HepG2 (cell line): ENCODE measurements at regions not wholly inside any gene's neighbourhood (a gene's known extent, or its start where the extent isn't known, plus 50 kb on each side); places are given as distances from the start of the nearest gene placed in this dataset.

Experiments used
- AGO2 ChIP-seq: fragments of 200-400 bp; formaldehyde crosslinking; optimal IDR thresholded peaks from 2 replicates; pipeline ENCODE3; 2017; ENCODE audit warnings: mild to moderate bottlenecking, low read depth, low read length, moderate library complexity
- AHR ChIP-seq: IDR thresholded peaks from 2 replicates; pipeline ENCODE4 v1.6.1; 2018; ENCODE audit warnings: missing genetic modification reagents, missing compliant biosample characterization
- GTF2F1 ChIP-seq: fragments of 150-350 bp; IDR thresholded peaks from 2 replicates; pipeline ENCODE4 v1.6.1; 2014; ENCODE audit warnings: low read length
- GZF1 ChIP-seq: sonication (generic); formaldehyde crosslinking; IDR thresholded peaks from 2 replicates; pipeline ENCODE4 v1.5.1; 2020; ENCODE audit warnings: mild to moderate bottlenecking, missing genetic modification reagents
- HNRNPLL ChIP-seq: fragments of 200-400 bp; formaldehyde crosslinking; IDR thresholded peaks from 2 replicates; pipeline ENCODE4 v1.6.1; 2017; ENCODE audit warnings: mild to moderate bottlenecking, low read depth, low read length; ENCODE audit not compliant: poor library complexity, severe bottlenecking
- PITX1 ChIP-seq: sonication (generic); formaldehyde crosslinking; IDR thresholded peaks from 2 replicates; pipeline ENCODE4 v1.5.1; 2020; ENCODE audit warnings: mild to moderate bottlenecking, missing genetic modification reagents
- RAD51 ChIP-seq: fragments of 450-650 bp; IDR thresholded peaks from 2 replicates; pipeline ENCODE4 v1.6.1; 2016; ENCODE audit warnings: borderline replicate concordance
- REPIN1 ChIP-seq: sonication (generic); formaldehyde crosslinking; IDR thresholded peaks from 2 replicates; pipeline ENCODE4 v1.8.0; 2022; ENCODE audit warnings: missing genetic modification reagents, low read depth, mild to moderate bottlenecking, borderline replicate concordance
- SIN3A ChIP-seq: IDR thresholded peaks from 2 replicates; pipeline ENCODE4 v1.6.1; 2011; ENCODE audit warnings: low read depth, mild to moderate bottlenecking, control low read depth, low read length, borderline replicate concordance
- TBP ChIP-seq: sonication (generic); formaldehyde crosslinking; IDR thresholded peaks from 2 replicates; pipeline ENCODE4 v1.5.0; 2020; ENCODE audit warnings: missing genetic modification reagents
- YY1 ChIP-seq: IDR thresholded peaks from 2 replicates; pipeline ENCODE4 v1.6.1; 2011; ENCODE audit warnings: low read length, low read depth, moderate library complexity, mild to moderate bottlenecking; ENCODE audit not compliant: insufficient read depth, insufficient replicate concordance
- ZNF20 ChIP-seq: sonication (generic); formaldehyde crosslinking; IDR thresholded peaks from 2 replicates; pipeline ENCODE4 v1.4.0; 2020; ENCODE audit warnings: mild to moderate bottlenecking, moderate library complexity, missing genetic modification reagents
- ZNF354B ChIP-seq: sonication (generic); formaldehyde crosslinking; IDR thresholded peaks from 2 replicates; pipeline ENCODE4 v1.8.0; 2022; ENCODE audit warnings: mild to moderate bottlenecking, missing genetic modification reagents
- ZNF605 ChIP-seq: sonication (generic); formaldehyde crosslinking; IDR thresholded peaks from 2 replicates; pipeline ENCODE4 v1.8.0; 2022; ENCODE audit warnings: mild to moderate bottlenecking, missing genetic modification reagents
- ZNF652 ChIP-seq: IDR thresholded peaks from 2 replicates; pipeline ENCODE4 v1.6.1; 2016; ENCODE audit warnings: low read depth, borderline replicate concordance
- ZNF781 ChIP-seq: sonication (generic); formaldehyde crosslinking; IDR thresholded peaks from 2 replicates; pipeline ENCODE4 v1.5.1; 2020; ENCODE audit warnings: borderline replicate concordance, mild to moderate bottlenecking, missing genetic modification reagents; ENCODE audit errors: not compliant biosample characterization
- TF ChIP-seq, protein P1 (sequence below), 2 experiments: sonication (generic) in 1 of 2; formaldehyde crosslinking in 1 of 2; IDR thresholded peaks; 2 replicates each; pipeline versions ENCODE4 v1.4.0 to v1.6.1; 2018 to 2020; ENCODE audit warnings: missing genetic modification reagents in 2 of 2, borderline replicate concordance in 1 of 2, low read depth in 1 of 2, mild to moderate bottlenecking in 1 of 2, missing biosample characterization in 1 of 2
- TF ChIP-seq, protein P2 (sequence below): sonication (generic); formaldehyde crosslinking; IDR thresholded peaks from 2 replicates; pipeline ENCODE4 v1.9.0; 2021; ENCODE audit warnings: mild to moderate bottlenecking, missing genetic modification reagents
- TF ChIP-seq, protein P3 (sequence below): sonication (generic); formaldehyde crosslinking; IDR thresholded peaks from 2 replicates; pipeline ENCODE4 v1.8.0; 2022; ENCODE audit warnings: mild to moderate bottlenecking, missing genetic modification reagents; ENCODE audit not compliant: insufficient replicate concordance
- TF ChIP-seq, protein P4 (sequence below), 2 experiments: fragments of 450-650 bp in 1 of 2; sonication (generic) in 1 of 2; formaldehyde crosslinking; IDR thresholded peaks; 2 replicates each; pipeline versions ENCODE4 v1.5.0 to v1.8.0; 2020 to 2022; ENCODE audit warnings: mild to moderate bottlenecking in 1 of 2, missing genetic modification reagents in 1 of 2

DNA sequence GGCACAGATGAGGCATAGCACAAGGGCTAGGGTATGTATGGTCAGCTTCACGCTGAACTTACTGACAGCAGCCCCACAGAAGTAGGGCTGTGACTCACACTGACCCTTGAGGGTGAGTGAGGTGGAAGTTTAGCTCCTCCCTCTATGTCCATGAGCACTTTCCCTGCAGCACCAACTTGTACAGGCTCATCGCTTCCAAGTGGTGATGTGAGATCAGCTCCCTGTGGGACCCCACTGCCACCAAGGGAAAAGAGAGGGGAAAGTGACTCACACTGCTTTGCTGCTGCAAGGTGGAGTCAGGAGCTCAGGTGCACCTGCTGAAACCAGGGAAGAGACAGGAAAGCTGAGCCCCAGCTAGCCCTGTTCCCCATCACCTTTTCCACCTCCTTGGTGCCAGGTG lies 91.5 kb downstream of the TEX51 start (continued):
- TF ChIP-seq, protein P1, sequence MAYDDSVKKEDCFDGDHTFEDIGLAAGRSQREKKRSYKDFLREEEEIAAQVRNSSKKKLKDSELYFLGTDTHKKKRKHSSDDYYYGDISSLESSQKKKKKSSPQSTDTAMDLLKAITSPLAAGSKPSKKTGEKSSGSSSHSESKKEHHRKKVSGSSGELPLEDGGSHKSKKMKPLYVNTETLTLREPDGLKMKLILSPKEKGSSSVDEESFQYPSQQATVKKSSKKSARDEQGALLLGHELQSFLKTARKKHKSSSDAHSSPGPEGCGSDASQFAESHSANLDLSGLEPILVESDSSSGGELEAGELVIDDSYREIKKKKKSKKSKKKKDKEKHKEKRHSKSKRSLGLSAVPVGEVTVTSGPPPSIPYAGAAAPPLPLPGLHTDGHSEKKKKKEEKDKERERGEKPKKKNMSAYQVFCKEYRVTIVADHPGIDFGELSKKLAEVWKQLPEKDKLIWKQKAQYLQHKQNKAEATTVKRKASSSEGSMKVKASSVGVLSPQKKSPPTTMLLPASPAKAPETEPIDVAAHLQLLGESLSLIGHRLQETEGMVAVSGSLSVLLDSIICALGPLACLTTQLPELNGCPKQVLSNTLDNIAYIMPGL (CRISPR knock-in tag; IDR thresholded peaks at IDR 0.05; ENCODE audit: borderline replicate concordance in 1 of 2, low read depth in 1 of 2): no peak
- TF ChIP-seq ZNF354B (CRISPR knock-in tag) (no peak), GTF2F1 (no peak), AGO2 (no peak), RAD51 (no peak), ZNF605 (peak; percentile 40; the same call in 1 of the 2 replicates), ZNF781 (CRISPR knock-in tag) (no peak), ZNF20 (CRISPR knock-in tag) (no peak), REPIN1 (CRISPR knock-in tag) (no peak), PITX1 (CRISPR knock-in tag) (no peak), YY1 (no peak), GZF1 (CRISPR knock-in tag) (no peak), SIN3A (0 out of 2 replicates have a peak, but pooled peaks have one; percentile 20), TBP (CRISPR knock-in tag) (no peak), HNRNPLL (no peak), ZNF652 (CRISPR knock-in tag) (peak; percentile 7; the same call in 1 of the 2 replicates), AHR (CRISPR knock-in tag) (no peak)
- TF ChIP-seq, protein P2, sequence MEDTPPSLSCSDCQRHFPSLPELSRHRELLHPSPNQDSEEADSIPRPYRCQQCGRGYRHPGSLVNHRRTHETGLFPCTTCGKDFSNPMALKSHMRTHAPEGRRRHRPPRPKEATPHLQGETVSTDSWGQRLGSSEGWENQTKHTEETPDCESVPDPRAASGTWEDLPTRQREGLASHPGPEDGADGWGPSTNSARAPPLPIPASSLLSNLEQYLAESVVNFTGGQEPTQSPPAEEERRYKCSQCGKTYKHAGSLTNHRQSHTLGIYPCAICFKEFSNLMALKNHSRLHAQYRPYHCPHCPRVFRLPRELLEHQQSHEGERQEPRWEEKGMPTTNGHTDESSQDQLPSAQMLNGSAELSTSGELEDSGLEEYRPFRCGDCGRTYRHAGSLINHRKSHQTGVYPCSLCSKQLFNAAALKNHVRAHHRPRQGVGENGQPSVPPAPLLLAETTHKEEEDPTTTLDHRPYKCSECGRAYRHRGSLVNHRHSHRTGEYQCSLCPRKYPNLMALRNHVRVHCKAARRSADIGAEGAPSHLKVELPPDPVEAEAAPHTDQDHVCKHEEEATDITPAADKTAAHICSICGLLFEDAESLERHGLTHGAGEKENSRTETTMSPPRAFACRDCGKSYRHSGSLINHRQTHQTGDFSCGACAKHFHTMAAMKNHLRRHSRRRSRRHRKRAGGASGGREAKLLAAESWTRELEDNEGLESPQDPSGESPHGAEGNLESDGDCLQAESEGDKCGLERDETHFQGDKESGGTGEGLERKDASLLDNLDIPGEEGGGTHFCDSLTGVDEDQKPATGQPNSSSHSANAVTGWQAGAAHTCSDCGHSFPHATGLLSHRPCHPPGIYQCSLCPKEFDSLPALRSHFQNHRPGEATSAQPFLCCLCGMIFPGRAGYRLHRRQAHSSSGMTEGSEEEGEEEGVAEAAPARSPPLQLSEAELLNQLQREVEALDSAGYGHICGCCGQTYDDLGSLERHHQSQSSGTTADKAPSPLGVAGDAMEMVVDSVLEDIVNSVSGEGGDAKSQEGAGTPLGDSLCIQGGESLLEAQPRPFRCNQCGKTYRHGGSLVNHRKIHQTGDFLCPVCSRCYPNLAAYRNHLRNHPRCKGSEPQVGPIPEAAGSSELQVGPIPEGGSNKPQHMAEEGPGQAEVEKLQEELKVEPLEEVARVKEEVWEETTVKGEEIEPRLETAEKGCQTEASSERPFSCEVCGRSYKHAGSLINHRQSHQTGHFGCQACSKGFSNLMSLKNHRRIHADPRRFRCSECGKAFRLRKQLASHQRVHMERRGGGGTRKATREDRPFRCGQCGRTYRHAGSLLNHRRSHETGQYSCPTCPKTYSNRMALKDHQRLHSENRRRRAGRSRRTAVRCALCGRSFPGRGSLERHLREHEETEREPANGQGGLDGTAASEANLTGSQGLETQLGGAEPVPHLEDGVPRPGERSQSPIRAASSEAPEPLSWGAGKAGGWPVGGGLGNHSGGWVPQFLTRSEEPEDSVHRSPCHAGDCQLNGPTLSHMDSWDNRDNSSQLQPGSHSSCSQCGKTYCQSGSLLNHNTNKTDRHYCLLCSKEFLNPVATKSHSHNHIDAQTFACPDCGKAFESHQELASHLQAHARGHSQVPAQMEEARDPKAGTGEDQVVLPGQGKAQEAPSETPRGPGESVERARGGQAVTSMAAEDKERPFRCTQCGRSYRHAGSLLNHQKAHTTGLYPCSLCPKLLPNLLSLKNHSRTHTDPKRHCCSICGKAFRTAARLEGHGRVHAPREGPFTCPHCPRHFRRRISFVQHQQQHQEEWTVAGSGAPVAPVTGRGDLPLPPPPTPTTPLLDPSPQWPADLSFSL (CRISPR knock-in tag): 0 out of 2 replicates have a peak, but pooled peaks have one; percentile 7
- TF ChIP-seq, protein P3, sequence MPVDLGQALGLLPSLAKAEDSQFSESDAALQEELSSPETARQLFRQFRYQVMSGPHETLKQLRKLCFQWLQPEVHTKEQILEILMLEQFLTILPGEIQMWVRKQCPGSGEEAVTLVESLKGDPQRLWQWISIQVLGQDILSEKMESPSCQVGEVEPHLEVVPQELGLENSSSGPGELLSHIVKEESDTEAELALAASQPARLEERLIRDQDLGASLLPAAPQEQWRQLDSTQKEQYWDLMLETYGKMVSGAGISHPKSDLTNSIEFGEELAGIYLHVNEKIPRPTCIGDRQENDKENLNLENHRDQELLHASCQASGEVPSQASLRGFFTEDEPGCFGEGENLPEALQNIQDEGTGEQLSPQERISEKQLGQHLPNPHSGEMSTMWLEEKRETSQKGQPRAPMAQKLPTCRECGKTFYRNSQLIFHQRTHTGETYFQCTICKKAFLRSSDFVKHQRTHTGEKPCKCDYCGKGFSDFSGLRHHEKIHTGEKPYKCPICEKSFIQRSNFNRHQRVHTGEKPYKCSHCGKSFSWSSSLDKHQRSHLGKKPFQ (CRISPR knock-in tag): no peak
- TF ChIP-seq, protein P4, sequence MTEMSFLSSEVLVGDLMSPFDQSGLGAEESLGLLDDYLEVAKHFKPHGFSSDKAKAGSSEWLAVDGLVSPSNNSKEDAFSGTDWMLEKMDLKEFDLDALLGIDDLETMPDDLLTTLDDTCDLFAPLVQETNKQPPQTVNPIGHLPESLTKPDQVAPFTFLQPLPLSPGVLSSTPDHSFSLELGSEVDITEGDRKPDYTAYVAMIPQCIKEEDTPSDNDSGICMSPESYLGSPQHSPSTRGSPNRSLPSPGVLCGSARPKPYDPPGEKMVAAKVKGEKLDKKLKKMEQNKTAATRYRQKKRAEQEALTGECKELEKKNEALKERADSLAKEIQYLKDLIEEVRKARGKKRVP (CRISPR knock-in tag; IDR thresholded peaks at IDR 0.05): no peak
